HG03095 (cell line): ENCODE measurements at regions not wholly inside any gene's neighbourhood (a gene's known extent, or its start where the extent isn't known, plus 50 kb on each side); places are given as distances from the start of the nearest gene placed in this dataset.

Experiments used
- ATAC-seq: cut with Tn5 transposase; IDR thresholded peaks from one replicate; pipeline ENCODE4 v1.9.1; 2021; ENCODE audit warnings: moderate library complexity; ENCODE audit not compliant: unreplicated experiment

GRCh38 chrX:69085151-69085550 is 80.1 kb downstream of the PJA1 start:
- ATAC-seq: no peak

DNA sequence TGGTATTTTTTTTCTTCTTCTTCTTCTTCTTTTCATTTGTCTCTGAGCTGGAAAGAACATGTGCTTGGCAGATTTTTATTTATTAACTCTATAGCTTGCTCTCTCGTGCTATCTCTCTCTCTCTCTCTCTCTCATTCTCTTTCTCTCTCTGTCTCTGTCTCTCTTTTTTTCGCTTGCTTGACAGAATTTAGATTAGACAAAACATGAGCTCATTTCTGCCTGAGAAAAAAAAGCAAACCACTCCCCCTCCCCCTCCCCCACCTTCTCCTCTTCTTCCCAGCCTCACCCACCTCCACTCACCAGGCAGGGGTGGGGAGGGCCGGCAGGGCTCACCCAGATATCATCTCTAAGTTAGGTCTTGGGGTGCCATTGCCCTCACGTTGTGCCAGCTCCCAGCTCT is 81.5 kb downstream of the PJA1 start:
- no peak for ATAC-seq

GRCh38 chrX:69083361-69083760 is 81.9 kb downstream of the PJA1 start:
- ATAC-seq: no peak

- no peak for ATAC-seq
These were observed 82.5 kb downstream of the PJA1 start for GRCh38 chrX:69082753-69083150.

DNA sequence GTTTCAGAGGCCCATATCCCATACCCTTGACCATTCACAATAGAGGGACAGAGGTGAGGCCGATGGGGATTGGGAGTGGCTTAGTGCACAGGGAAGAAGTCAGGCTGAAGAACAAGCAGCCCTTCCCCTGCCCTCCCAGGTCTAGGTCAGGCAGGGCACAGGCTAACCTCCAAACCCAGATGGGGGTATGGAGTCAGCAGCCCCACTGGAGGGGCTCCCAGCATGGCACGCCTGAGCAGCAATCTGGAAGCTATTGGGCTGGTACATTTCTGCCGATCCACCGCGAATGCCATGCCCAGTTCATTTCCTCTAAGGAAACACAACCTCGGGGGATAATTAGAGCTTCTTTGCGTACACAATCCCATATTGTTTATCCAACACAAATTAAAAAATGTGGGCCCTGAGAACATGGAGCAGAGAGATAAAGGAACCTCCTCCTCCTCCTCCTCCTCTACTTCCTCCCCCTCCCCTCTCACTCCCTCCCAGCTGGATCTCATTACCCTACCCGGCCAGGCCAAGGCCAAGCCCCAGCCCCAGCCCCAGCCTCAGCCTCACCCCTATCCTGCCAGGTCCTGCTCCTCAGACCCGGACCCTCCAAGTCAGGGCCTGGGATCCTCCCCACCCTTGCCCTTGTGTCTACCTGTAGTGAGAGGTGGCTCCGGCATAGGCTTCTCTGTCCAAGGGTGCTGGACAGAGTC is 83.0 kb downstream of the PJA1 start:
- no peak for ATAC-seq

DNA sequence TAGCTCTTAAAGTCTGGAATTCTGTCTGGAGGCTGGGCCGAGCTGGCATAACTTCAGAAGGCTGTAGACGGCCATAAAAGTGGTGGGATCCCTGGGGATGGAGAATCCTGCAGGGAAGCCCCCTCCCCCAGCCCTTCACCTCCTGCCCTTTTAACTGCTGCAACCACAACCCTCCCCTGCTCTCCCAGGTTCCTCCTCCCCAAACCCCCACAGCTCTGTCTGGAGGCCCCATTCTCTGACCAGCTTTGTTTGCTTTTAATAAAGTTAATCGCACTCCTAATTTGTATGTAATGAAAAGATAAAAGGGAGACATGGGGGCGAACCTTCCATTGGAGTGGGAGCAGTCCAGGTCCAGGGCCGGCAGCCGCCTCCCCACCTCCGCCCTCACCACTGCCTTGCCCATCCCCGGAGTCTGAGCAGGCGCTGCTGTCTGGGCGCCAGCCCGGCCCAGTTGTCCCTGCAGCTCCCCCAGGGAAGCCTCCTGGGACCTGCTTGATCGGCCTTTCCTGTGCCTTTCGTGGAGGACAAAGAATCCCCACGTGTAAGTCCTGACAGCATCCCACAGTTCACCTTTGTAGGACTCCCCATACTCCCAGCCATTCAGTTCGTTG is 84.3 kb downstream of the PJA1 start:
- no peak for ATAC-seq

DNA sequence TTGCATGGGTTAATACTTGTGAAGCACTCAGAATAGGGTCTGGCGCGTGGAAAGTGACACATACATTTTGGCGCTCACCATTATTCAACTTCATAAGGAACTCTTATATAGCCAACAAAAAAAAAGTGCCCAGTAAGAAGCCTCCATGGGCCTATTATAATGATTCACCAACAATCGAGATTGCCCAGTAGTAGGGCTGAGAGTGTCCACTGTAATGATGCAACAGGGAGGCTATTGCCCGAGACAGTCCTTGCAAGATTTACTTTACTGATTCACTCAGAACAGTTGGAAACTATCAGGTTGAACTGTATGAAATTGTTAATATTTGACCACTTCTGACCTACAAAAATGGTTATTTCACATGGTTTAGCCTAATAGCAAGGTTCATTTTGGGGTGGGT is 86.0 kb downstream of the PJA1 start:
- ATAC-seq: no peak

DNA sequence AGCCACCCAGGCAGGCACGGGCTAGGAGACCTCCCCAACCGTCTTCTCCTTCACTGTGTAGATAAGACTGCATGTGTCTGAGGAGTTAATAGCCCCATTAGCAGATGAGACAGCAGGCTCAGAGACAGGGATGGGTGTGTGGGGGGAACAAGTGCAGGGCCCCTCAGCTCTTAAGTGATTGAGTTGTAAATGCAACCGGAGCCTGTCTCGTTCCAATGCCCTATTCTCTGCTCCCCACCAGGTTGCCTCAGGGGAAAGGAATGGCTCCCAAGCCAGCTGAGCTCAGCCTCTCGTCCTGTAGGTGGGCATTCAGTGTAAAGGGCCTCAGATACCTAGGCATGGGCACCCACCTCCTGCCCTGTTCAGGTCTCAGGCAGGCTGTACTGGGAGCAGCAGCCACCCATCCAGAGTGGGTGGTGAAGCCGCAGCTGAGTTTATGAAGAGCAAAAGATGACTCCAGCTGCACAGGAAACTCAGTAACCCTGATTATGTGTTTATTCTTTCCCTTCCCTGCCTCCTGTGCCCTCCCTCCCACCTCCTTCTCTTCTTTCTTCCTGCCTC is 87.3 kb downstream of the PJA1 start:
- no peak for ATAC-seq

GRCh38 chrX:69076088-69076487 is 89.2 kb downstream of the PJA1 start:
- no peak for ATAC-seq

GRCh38 chrX:69074726-69075125 is 90.5 kb downstream of the PJA1 start:
- no peak for ATAC-seq

DNA sequence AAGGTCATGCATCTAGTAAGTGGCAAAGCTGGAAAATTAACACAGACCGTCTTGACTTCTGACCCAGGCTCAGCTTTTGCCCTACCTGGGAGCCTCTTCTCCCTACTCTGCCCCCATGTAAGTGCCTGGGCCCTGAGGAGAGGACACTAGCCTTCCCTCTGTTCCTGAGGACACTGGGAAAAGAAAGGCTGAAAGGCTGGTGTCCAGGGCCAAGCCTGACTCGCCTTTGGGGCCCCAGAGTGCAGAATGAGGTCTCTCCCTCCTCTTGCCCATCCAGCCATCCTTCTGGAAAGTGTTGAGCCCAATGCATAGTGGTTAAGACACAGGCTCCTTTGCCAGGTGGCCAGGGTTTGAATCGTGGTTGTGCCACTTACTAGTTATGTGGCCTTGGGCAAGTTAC is 91.5 kb downstream of the PJA1 start:
- ATAC-seq: no peak

GRCh38 chrX:69073241-69073640 is 92.0 kb downstream of the PJA1 start:
- ATAC-seq: no peak

- ATAC-seq: no peak
These were observed 92.7 kb downstream of the PJA1 start for GRCh38 chrX:69072486-69073006.

- no peak for ATAC-seq
These were observed 94.2 kb downstream of the PJA1 start for GRCh38 chrX:69070949-69071650.

- ATAC-seq: no peak
These were observed 95.4 kb downstream of the PJA1 start for GRCh38 chrX:69069876-69070275.

DNA sequence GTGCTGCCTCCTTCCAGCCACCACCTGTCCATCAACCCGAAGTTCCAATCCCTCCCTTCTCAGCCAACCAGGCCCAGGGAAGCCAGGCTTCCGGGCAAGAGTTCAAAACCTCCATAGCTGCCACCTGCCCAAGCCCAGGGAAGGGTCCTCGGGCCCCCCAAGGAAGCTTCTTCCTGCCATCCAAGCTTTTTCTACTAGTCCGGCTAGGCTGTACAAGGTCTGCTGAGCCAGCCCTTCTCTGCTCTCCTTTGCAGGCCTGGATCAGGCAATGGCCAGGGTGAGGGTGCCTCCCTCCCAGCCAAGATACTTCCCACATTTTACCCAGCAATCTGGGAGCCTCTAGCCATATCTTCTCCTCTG is 96.2 kb downstream of the PJA1 start:
- ATAC-seq: no peak

DNA sequence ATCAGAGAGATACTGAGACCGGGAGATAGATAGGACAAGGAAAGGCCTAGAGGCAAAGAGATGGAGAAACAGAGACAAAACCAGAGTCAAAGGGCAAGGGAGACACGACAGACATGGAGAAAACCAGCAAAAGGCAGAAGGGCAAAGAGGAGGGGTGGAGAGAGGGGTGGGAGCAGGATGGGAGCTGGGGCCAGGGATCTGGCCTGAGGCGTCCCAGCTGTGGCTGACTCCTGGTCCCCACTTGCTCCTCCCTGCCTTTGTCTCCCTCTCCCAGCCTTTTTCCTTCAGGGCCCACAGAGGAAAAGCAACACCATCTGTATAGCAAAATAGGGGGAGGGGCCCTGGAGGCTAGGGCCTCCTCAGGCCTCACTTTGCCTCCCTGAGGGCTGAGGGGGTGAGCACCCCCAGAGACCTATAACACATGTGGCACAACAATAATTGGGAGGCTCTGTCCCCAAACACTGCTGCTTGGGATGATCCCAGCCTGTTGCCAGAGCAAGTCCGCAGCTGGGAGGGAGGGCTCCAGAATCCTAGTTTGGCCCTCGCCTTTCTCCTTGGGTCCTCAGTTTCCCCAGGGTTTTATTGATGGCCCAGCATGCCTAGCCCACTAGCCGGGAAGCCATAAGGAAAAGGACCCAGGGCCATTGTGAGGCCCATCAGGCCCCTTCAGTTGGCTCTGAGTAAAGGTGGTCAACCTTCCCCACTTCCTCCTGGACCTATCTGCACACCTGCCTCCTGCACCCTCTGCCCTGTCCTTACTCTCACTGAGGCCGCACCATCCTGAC is 96.8 kb downstream of the PJA1 start:
- ATAC-seq: no peak

DNA sequence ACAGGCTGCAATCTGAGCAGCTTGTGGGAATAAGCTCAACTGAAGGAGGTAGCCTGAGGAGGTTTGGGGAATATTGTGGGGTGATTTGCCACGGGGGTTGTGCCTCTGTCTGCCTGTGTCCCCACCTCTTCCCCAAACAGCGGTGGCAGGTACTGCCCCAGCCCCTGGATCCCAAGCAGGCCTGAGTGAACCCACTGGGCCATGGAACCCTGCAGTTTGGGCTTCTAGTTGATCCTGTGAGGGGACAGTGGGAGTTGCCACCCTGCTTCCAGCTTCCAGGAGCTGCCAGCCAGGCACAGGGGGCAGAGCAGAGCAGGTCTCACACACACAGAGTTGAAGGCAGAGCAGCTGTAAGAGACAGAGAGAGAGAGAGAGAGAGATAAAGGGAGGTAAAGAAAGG is 97.4 kb downstream of the PJA1 start:
- ATAC-seq: no peak

GRCh38 chrX:69066966-69067525 is 98.2 kb downstream of the PJA1 start:
- ATAC-seq: no peak

GRCh38 chrX:69066021-69066757 is 99.1 kb downstream of the PJA1 start:
- ATAC-seq: no peak
